ES-I3 (cell line): ENCODE measurements at regions not wholly inside any gene's neighbourhood (a gene's known extent, or its start where the extent isn't known, plus 50 kb on each side); places are given as distances from the start of the nearest gene placed in this dataset.
"Not testable (repeated sequence)": the region's sequence is repeated elsewhere in the genome, so short reads cannot be mapped to it uniquely, and the experiment has no call there.

Experiments used
- H3K36me3 ChIP-seq: 2 replicates; pipeline ENCODE4 v1.6.1; 2013; ENCODE audit warnings: mild to moderate bottlenecking, low read length, control low read depth, moderate library complexity; ENCODE audit not compliant: insufficient read depth
- H3K4me1 ChIP-seq: 2 replicates; pipeline ENCODE4 v1.6.1; 2013; ENCODE audit warnings: mild to moderate bottlenecking, control low read depth, low read length; ENCODE audit not compliant: insufficient read depth
- H3K9ac ChIP-seq: 2 replicates; pipeline ENCODE4 v1.6.1; 2013; ENCODE audit warnings: low read depth, mild to moderate bottlenecking, low read length, moderate library complexity
- H3K9me3 ChIP-seq: 2 replicates; pipeline ENCODE4 v1.6.1; 2013; ENCODE audit warnings: mild to moderate bottlenecking, low read length, moderate library complexity; ENCODE audit not compliant: control insufficient read depth, insufficient read depth

GRCh38 chr1:185535621-185536020 lies 198.6 kb upstream of the HMCN1 start:
- peaks cover 5% of the 10 kb centered on the region; the same call in 1 of the 2 replicates for H3K4me1 ChIP-seq
- no peak overlapping the region for H3K9ac ChIP-seq
- H3K36me3 ChIP-seq = no peaks in the 10 kb centered on the region; the same call in 1 of the 2 replicates
- H3K9me3 ChIP-seq = 0 out of 2 replicates have a peak, but pooled peaks cover 2% of the 10 kb centered on the region

DNA sequence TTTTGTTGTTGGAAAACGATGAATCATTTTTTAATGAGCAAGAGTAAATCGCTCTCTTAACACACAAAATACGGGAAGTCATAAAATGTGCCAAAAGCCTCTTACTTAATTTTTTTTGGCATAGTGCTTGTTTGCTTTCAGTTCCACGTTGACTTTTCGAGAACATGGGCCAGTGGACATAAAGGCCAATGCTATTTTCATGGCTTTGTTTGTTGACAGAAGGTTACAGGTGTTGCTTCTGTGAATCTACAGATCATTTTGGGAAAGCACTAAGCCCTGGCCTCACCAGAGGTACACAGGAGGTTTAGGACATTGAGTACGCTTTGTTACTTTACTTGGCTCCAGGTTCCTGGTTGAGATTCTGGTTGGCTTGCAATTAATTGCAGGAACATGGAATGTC lies 199.4 kb upstream of the HMCN1 start:
- Histone ChIP-seq H3K36me3 (no peaks in the 10 kb centered on the region; the same call in 1 of the 2 replicates), H3K4me1 (peaks cover 5% of the 10 kb centered on the region; the same call in 1 of the 2 replicates), H3K9me3 (0 out of 2 replicates have a peak, but pooled peaks cover 2% of the 10 kb centered on the region), H3K9ac (no peak overlapping the region)

GRCh38 chr1:185533596-185533995 lies 200.6 kb upstream of the HMCN1 start:
- Histone ChIP-seq H3K9ac (no peak overlapping the region), H3K4me1 (peaks cover 5% of the 10 kb centered on the region; the same call in 1 of the 2 replicates), H3K9me3 (0 out of 2 replicates have a peak, but pooled peaks cover 2% of the 10 kb centered on the region), H3K36me3 (no peaks in the 10 kb centered on the region; the same call in 1 of the 2 replicates)

GRCh38 chr1:185532856-185533255 lies 201.3 kb upstream of the HMCN1 start:
- Histone ChIP-seq H3K9me3 (0 out of 2 replicates have a peak, but pooled peaks cover 2% of the 10 kb centered on the region), H3K4me1 (peaks cover 5% of the 10 kb centered on the region; the same call in 1 of the 2 replicates), H3K36me3 (no peaks in the 10 kb centered on the region; the same call in 1 of the 2 replicates), H3K9ac (no peak overlapping the region)

DNA sequence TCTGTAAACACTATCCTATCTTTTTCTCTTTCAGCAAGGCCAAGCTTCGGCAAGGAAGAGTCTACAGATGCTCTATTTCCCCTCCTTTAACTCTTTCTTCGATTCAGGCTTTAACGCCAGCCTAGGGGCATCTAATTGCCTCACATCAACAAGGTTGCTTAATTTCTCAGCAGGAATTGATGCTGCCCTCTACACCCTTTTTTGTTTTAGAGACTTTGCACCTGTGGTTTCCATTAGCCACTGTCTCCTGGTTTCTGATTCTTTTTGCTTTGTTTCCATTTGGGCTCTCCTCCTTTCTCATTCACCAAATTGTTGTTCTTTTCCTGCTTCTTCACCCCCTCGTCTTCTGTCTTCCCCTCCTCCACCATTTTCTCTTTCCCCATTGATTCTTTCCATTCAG lies 202.4 kb upstream of the HMCN1 start:
- no peaks in the 10 kb centered on the region for H3K36me3 ChIP-seq
- H3K4me1 ChIP-seq = no peaks in the 10 kb centered on the region; the same call in 1 of the 2 replicates
- no peaks in the 10 kb centered on the region for H3K9me3 ChIP-seq
- no peak overlapping the region for H3K9ac ChIP-seq

- Histone ChIP-seq H3K4me1 (no peaks in the 10 kb centered on the region; the same call in 1 of the 2 replicates), H3K9ac (no peak overlapping the region), H3K36me3 (no peaks in the 10 kb centered on the region), H3K9me3 (no peaks in the 10 kb centered on the region; the same call in 1 of the 2 replicates)
These were observed 204.0 kb upstream of the HMCN1 start for GRCh38 chr1:185530215-185530614.

DNA sequence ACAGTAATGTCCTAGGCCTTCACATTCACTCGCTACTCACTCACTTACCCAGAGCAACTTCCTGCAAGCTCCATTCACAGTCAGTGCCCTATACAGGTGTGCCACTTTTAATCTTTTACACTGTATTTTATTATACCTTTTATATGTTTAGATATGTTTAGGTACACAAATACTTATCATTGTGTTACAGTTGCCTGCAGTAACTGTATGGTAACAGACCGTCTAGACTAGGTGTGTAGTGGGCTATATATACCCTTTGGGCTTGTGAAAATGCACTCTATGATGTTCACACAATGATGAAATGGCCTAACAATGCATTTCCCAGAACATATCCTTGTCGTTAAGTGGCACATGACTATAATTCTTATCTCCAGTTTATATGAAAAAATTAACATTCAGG lies 204.5 kb upstream of the HMCN1 start:
- Histone ChIP-seq H3K9ac (no peak overlapping the region), H3K36me3 (no peaks in the 10 kb centered on the region), H3K4me1 (no peaks in the 10 kb centered on the region; the same call in 1 of the 2 replicates), H3K9me3 (no peaks in the 10 kb centered on the region; the same call in 1 of the 2 replicates)

DNA sequence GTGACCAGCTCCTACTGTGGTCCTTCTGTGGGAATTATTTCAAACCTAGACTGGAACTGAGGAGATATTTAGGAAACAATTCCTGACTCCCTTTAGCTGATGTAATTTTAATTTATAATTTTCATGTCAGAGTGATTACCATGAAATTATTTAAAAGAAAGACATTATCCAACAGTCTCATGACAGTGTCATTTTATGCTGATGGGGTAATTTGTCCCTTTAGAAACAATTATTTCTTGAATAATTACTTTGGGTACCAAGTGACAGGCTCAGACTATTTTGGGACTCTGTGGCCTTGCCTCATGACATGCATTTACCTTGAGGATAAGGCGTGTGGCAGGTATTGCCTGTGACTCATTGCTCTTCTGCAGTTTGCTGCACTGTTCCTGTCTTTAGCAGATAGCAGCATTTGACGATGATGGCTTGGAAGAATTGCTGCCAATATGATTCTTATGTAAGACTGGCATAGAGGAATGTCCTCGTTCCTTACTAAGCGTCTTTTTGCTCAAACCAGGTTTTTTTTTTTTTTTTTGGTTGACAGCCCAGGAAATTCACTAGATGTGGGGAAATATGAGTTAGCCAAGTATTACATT lies 206.0 kb upstream of the HMCN1 start:
- Histone ChIP-seq H3K36me3 (no peaks in the 10 kb centered on the region), H3K9ac (no peak overlapping the region), H3K9me3 (peaks cover 4% of the 10 kb centered on the region), H3K4me1 (no peaks in the 10 kb centered on the region; the same call in 1 of the 2 replicates)

DNA sequence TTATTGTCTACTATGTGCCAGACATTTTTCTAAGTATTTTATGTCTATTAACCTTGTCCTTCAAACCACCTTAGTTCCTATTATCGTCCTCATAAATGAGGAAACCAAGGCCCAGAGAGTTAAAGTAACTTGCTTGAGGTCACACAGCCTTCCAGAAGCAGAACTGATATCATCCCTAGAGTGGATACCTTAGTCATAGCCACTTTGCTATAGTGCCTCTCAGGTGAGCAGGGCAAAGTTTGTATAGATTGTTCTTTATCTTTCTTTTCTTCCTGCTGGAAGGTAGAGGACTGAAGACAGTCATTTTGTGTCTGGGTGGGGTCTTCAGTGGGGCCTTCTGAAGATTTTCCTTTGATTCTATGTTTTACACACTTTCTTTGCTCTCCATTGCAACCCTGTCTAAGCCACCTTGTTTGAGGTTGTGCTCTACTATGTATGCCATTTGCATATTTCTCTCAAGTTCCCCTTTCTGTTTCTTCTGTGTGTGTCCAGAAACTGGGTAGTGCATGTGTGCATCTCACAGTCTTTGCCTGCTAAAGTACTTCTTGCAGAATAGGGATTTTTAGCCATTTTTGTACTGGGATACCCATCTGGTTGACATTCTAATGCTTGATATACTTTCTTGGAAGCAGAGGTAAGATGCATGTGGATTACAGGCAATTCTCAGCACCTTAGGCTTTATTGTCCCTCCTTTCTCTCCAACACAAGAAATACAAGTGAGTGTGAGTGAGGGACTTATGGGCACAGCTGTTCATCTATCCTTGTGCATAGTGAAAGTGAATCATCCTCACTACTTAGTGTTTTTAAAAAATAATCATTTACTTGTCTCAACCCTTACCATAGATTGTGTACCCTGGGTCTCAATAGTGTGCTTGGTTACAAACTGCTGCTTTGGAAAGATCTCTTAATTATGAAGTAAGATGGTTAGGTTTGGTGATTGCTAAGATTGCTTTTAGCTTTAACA lies 207.6 kb upstream of the HMCN1 start:
- Histone ChIP-seq H3K9ac (no peak overlapping the region), H3K4me1 (no peaks in the 10 kb centered on the region), H3K9me3 (peaks cover 4% of the 10 kb centered on the region), H3K36me3 (no peaks in the 10 kb centered on the region)

DNA sequence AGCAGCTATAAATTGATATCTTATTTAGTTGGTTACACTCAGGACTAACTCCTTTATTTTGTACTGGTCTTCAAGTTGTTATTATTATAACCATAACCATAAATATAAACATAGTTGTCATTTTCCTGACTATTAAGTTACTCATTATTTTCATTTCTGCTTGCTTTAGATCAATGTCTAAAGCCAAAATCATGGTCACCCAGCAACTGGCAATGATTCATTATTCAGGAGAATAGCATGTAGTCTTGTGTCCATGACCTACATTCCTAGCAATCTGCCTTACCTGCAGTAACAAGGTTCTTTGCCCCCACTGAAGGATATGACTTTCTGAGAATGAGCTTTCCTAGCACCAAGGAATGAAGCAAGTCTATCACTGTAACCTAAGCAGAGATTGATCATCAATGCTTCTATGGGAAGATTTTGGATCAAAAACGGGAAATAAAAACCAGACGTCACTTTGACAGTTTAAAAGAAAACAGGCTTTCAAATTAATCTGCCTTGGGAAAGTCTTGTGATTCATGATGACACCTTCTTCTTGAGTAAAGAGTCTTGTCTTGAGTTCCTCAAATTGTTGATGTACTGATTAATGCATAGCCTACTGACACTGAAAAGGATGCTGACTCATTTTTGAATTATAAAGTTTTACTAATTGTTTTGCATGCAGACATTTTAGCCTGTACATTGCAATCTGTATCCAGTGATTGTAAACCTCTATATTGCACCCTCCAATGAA lies 203.3 kb upstream of the IVNS1ABP start:
- H3K4me1 ChIP-seq = no peaks in the 10 kb centered on the region
- H3K9me3 ChIP-seq = peaks cover 17% of the 10 kb centered on the region
- H3K36me3 ChIP-seq = no peaks in the 10 kb centered on the region
- H3K9ac ChIP-seq = no peak overlapping the region

DNA sequence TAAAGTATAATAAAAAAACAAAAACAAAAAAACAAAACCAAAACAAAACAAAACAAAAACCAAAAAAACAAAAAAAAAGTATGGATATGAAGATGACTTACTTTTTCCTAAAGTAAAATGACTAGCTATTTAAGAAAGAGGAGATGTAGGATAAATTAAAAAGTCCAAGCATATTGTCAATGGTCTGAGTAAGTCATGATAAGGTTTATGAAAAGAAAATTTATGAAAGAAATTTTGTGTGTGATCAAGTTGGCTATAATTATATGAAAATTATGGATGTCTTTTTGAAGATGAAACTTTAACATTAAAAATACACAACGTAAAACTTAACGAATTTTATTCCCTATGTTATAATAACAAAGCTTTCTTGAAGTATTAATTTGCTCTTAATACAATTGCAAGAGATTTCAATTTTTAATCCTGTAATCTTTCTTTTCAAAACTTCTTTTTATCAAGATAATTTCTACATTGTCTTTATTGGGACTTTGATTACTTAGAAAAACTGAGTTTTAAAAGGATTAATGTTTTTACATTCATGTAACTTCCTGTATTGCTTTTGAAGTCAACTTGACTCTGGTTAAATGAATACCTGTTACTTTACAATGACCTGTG lies 200.9 kb upstream of the IVNS1ABP start:
- Histone ChIP-seq H3K36me3 (no peaks in the 10 kb centered on the region), H3K9me3 (peaks cover 15% of the 10 kb centered on the region), H3K4me1 (no peaks in the 10 kb centered on the region), H3K9ac (no peak overlapping the region)

- H3K4me1 ChIP-seq, H3K9ac ChIP-seq, H3K36me3 ChIP-seq: not testable (repeated sequence)
- peaks cover 15% of the 10 kb centered on the region for H3K9me3 ChIP-seq
These were observed 200.3 kb upstream of the IVNS1ABP start for GRCh38 chr1:185517301-185517700.

- Histone ChIP-seq H3K9me3 (peaks cover 15% of the 10 kb centered on the region), H3K36me3 (no peaks in the 10 kb centered on the region), H3K9ac (no peak overlapping the region), H3K4me1 (no peaks in the 10 kb centered on the region)
These were observed 198.7 kb upstream of the IVNS1ABP start for GRCh38 chr1:185515696-185516095.

DNA sequence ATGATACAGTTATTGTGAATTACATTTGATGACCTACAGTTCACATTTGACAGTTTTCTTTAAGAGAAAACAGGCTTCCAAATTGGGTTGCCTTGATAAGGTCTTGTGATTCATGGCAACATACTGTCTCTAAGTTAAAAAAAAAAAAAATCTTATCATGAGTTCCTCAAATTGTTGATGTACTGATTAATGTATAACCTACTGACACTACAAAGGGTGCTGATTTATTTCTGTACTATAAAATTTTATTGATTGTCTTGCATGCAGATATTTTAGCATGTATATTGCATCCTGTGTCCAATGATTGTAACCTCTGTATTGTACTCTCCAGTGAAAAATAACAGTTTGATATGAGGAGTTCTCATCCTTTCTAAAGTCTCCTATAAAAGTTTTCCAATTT lies 197.3 kb upstream of the IVNS1ABP start:
- Histone ChIP-seq H3K9me3 (peaks cover 15% of the 10 kb centered on the region), H3K9ac (no peak overlapping the region), H3K4me1 (no peaks in the 10 kb centered on the region), H3K36me3 (no peaks in the 10 kb centered on the region)
